Gastroesophageal sphincter (tissue), 4 donors: ENCODE measurements at regions not wholly inside any gene's neighbourhood (a gene's known extent, or its start where the extent isn't known, plus 50 kb on each side); places are given as distances from the start of the nearest gene placed in this dataset.

ENCODE experiments used
- ATAC-seq: fragments of 150-250 bp; one replicate; pipeline ENCODE4 v1.9.1; 2016; ENCODE audit warnings: mild to moderate bottlenecking, moderate library complexity
- H3K27ac ChIP-seq, 4 donors: fragments of 200-600 bp; sonication (generic) in 3 of 4; 1 replicate in 3 of 4; 2 replicates in 1 of 4; pipeline ENCODE4 v1.5.1; 2016 to 2019
- H3K27me3 ChIP-seq: fragments of 200-600 bp; sonication (generic); one replicate; pipeline ENCODE4 v1.5.1; 2019
- H3K36me3 ChIP-seq, 2 donors: fragments of 200-600 bp; sonication (generic); one replicate each; pipeline ENCODE4 v1.5.1; 2019; ENCODE audit warnings: control low read depth in 1 of 2
- H3K4me1 ChIP-seq, 3 donors: fragments of 200-600 bp; sonication (generic); 1 replicate in 2 of 3; 2 replicates in 1 of 3; pipeline ENCODE4 v1.5.1; 2016 to 2019; ENCODE audit warnings: control low read depth in 2 of 3
- H3K4me3 ChIP-seq, 2 donors: fragments of 200-600 bp; sonication (generic); one replicate each; pipeline ENCODE4 v1.5.1; 2019; ENCODE audit warnings: mild to moderate bottlenecking in 1 of 2, moderate library complexity in 1 of 2
- H3K9me3 ChIP-seq, 3 donors: fragments of 200-600 bp; sonication (generic); one replicate each; pipeline ENCODE4 v1.5.1; 2017 to 2019; ENCODE audit warnings: control low read depth in 2 of 3
- EP300 ChIP-seq: sonication (generic); formaldehyde crosslinking; IDR thresholded peaks from one replicate; pipeline ENCODE4 v1.6.1; 2017; ENCODE audit warnings: antibody characterized with exemption, mild to moderate bottlenecking
- POLR2A ChIP-seq, 2 donors: fragments of 450-650 bp; IDR thresholded peaks; one replicate each; pipeline ENCODE4 v1.6.1; 2017; ENCODE audit warnings: antibody characterized with exemption in 2 of 2, mild to moderate bottlenecking in 2 of 2, moderate library complexity in 1 of 2
- POLR2AphosphoS5 ChIP-seq: sonication (generic); formaldehyde crosslinking; IDR thresholded peaks from one replicate; pipeline ENCODE4 v1.6.1; 2017; ENCODE audit warnings: antibody characterized with exemption
- WGBS, 2 donors: methylation state at CpG; one replicate each; pipeline ENCODE4 v1.1.5; 2018; ENCODE audit warnings: low coverage in 1 of 2; 5-methylcytosine and 5-hydroxymethylcytosine counted together
- small RNA-seq, 4 donors: library from RNA; depleted of rRNA; stranded (forward); fragments of <200 nt; gene quantifications; one replicate each; pipeline ENCODE3, GENCODE V24; 2016
- TF ChIP-seq, protein P1 (sequence below), 4 experiments: fragments of 200-600 bp in 2 of 4; fragments of 450-650 bp in 2 of 4; sonication (generic) in 1 of 4; IDR thresholded peaks; one replicate each; pipeline ENCODE4 v1.5.1; 2017 to 2019; ENCODE audit warnings: antibody characterized with exemption in 4 of 4, mild to moderate bottlenecking in 2 of 4, moderate library complexity in 2 of 4

GRCh38 chr18:70384181-70384790 lies 95.4 kb downstream of the SOCS6 start:
- H3K4me3 ChIP-seq = no peak overlapping the region
- H3K4me1 ChIP-seq = no peaks in the 10 kb centered on the region
- H3K27me3 ChIP-seq = no peaks in the 10 kb centered on the region
- no peaks in the 10 kb centered on the region for H3K9me3 ChIP-seq
- no peaks in the 10 kb centered on the region for H3K36me3 ChIP-seq
- ATAC-seq = no peak
- no peak overlapping the region for H3K27ac ChIP-seq
- TF ChIP-seq POLR2AphosphoS5 = no peak
- WGBS, 2 donors = 50 to 53% methylated on average over 2 to 4 of the region's 6 CpGs

- WGBS, 2 donors = 60 to 73% methylated on average over 10 of the region's 14 CpGs
- H3K9me3 ChIP-seq = no peaks in the 10 kb centered on the region
- no peak for TF ChIP-seq EP300
- no peak for TF ChIP-seq POLR2AphosphoS5
- TF ChIP-seq, protein P1, sequence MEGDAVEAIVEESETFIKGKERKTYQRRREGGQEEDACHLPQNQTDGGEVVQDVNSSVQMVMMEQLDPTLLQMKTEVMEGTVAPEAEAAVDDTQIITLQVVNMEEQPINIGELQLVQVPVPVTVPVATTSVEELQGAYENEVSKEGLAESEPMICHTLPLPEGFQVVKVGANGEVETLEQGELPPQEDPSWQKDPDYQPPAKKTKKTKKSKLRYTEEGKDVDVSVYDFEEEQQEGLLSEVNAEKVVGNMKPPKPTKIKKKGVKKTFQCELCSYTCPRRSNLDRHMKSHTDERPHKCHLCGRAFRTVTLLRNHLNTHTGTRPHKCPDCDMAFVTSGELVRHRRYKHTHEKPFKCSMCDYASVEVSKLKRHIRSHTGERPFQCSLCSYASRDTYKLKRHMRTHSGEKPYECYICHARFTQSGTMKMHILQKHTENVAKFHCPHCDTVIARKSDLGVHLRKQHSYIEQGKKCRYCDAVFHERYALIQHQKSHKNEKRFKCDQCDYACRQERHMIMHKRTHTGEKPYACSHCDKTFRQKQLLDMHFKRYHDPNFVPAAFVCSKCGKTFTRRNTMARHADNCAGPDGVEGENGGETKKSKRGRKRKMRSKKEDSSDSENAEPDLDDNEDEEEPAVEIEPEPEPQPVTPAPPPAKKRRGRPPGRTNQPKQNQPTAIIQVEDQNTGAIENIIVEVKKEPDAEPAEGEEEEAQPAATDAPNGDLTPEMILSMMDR (IDR thresholded peaks at IDR 0.05) = no peak
- TF ChIP-seq POLR2A (IDR thresholded peaks at IDR 0.05) = no peak
- no peaks in the 10 kb centered on the region for H3K27me3 ChIP-seq
- H3K27ac ChIP-seq = no peak overlapping the region
- H3K4me1 ChIP-seq = no peaks in the 10 kb centered on the region
- no peak overlapping the region for H3K4me3 ChIP-seq
- ATAC-seq = no peak
- no peaks in the 10 kb centered on the region for H3K36me3 ChIP-seq
Measured at GRCh38 chr18:70382992-70383717, 94.3 kb downstream of the SOCS6 start.

DNA sequence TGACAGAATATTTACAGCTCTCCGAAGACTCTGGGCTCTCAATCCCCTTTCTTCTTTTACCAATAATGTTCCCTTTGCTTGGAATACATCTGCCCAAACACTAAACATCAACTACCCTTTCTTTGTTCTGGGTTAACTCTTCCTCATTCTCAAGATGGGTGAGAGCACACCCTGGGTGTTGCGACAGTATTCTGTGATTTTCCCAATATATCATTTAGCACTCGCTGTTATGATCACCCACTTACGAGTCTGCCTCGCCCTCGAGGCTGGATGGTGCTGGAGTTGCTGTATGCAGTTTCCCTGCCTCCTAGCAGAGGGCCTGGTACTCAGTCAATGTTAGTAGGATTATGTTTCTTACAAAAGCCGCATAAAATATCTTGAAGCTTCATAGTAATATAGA lies 93.2 kb downstream of the SOCS6 start:
- ATAC-seq = no peak
- no peak for TF ChIP-seq POLR2A (IDR thresholded peaks at IDR 0.05)
- TF ChIP-seq POLR2AphosphoS5 = no peak
- no peak for TF ChIP-seq EP300
- TF ChIP-seq, protein P1 (IDR thresholded peaks at IDR 0.05) = no peak
- H3K27me3 ChIP-seq = no peaks in the 10 kb centered on the region
- 68 to 77% methylated on average over 6 to 7 of the region's 7 CpGs for WGBS, 2 donors
- H3K27ac ChIP-seq = no peak overlapping the region
- H3K4me1 ChIP-seq = no peaks in the 10 kb centered on the region
- H3K9me3 ChIP-seq = no peaks in the 10 kb centered on the region
- no peak overlapping the region for H3K4me3 ChIP-seq
- H3K36me3 ChIP-seq = no peaks in the 10 kb centered on the region

DNA sequence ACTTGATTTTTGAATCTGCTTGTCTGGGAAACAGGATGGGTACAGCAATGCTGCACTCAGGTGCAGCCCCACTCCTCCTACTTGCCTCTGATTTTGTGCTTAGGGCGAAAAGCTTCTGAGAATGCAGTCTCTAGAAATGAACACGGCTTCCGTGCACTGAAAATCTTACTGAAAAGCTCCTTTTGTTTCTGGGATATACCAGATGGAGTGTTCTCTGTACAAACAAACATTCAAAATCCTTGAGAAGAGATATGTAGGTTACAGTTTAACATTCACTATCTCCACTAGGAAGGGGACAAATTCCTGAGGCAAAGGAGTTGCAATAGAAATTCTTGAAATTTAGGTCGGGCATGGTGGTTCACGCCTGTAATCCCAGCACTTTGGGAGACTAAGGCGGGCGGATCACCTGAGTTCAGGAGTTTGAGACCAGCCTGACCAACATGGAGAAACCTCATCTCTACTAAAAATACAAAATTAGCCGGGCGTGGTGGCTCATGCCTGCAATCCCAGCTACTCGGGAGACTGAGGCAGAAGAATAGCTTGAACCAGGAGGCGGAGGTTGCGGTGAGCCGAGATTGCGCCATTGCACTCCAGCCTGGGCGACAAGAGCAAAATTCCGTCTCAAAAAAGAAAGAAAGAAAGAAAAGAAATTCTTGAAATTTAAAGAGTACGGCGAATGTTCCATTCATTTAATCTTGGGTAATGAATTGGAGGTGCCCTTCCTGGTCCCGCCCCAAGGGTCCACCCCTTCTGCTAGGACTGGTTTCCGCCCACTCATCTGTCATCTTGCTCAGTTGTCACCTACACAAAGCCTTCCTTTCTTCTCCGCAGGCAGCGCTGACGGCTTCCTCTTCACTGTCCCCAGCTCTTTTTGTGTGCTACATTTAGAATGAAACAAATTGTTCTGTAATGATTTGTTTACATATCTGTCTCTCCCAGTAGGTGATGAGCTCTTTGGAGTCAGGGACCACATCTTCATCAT lies 92.4 kb downstream of the SOCS6 start:
- H3K4me1 ChIP-seq = no peaks in the 10 kb centered on the region
- H3K4me3 ChIP-seq = no peak overlapping the region
- WGBS, 2 donors = 47 to 71% methylated on average over 10 to 23 of the region's 23 CpGs
- TF ChIP-seq EP300 (no peak), POLR2AphosphoS5 (no peak), POLR2A (IDR thresholded peaks at IDR 0.05) (no peak)
- TF ChIP-seq, protein P1 (IDR thresholded peaks at IDR 0.05) = no peak
- no peak overlapping the region for H3K27ac ChIP-seq
- H3K27me3 ChIP-seq = no peaks in the 10 kb centered on the region
- H3K36me3 ChIP-seq = no peaks in the 10 kb centered on the region
- no peak for ATAC-seq
- no peaks in the 10 kb centered on the region for H3K9me3 ChIP-seq

Small RNA genes lying in the stretch of these regions (small RNA-seq; reads per million reads assigned to genes)
- gene RN7SL795P = 0 reads per million in 4 donors
